ENCODE measurements at regions not wholly inside any gene's neighbourhood (a gene's known extent, or its start where the extent isn't known, plus 50 kb on each side); places are given as distances from the start of the nearest gene placed in this dataset.

GRCh38 chr7:33790746-33791145 is 114.6 kb upstream of the BMPER start:
- Mint-ChIP-seq H3K36me3 (ENCODE audit: insufficient read depth, unreplicated experiment) (no peaks in the 10 kb centered on the region), H3K27me3 (ENCODE audit: unreplicated experiment) (peaks cover 32% of the 10 kb centered on the region), H3K9me3 (ENCODE audit: low read depth, unreplicated experiment) (no peaks in the 10 kb centered on the region), H3K27ac (ENCODE audit: unreplicated experiment) (no peak overlapping the region), H3K4me1 (ENCODE audit: low read depth, unreplicated experiment) (no peaks in the 10 kb centered on the region), H3K4me3 (ENCODE audit: low read depth, unreplicated experiment) (no peak overlapping the region)
- CTCF ChIA-PET: no interaction called here
- no TSS peak for BruUV-seq (replicated peaks)
- DNase-seq: no peak
- no peak for TF ChIP-seq CTCF (IDR thresholded peaks at IDR 0.05; ENCODE audit: unreplicated experiment)
- intact Hi-C loops (cut with micrococcal nuclease; ENCODE audit: unreplicated experiment): no loop called here

GRCh38 chr7:33792041-33792440 is 113.3 kb upstream of the BMPER start:
- BruUV-seq (replicated peaks): no TSS peak
- H3K4me3 Mint-ChIP-seq (ENCODE audit: low read depth, unreplicated experiment): no peak overlapping the region
- no peak for TF ChIP-seq CTCF (IDR thresholded peaks at IDR 0.05; ENCODE audit: unreplicated experiment)
- H3K36me3 Mint-ChIP-seq (ENCODE audit: insufficient read depth, unreplicated experiment): no peaks in the 10 kb centered on the region
- CTCF ChIA-PET: interaction anchor here (0.6 kb wide), 1 partner anchor 104 kb away, joined by 3 read pairs; no protein-coding TSS in a partner anchor
- H3K4me1 Mint-ChIP-seq (ENCODE audit: low read depth, unreplicated experiment): no peaks in the 10 kb centered on the region
- H3K27me3 Mint-ChIP-seq (ENCODE audit: unreplicated experiment): peaks cover 19% of the 10 kb centered on the region
- intact Hi-C loops (cut with micrococcal nuclease; ENCODE audit: unreplicated experiment): no loop called here
- DNase-seq: no peak
- no peaks in the 10 kb centered on the region for H3K9me3 Mint-ChIP-seq (ENCODE audit: low read depth, unreplicated experiment)
- H3K27ac Mint-ChIP-seq (ENCODE audit: unreplicated experiment): no peak overlapping the region

- Mint-ChIP-seq H3K27me3 (ENCODE audit: unreplicated experiment) (peaks cover 17% of the 10 kb centered on the region), H3K36me3 (ENCODE audit: insufficient read depth, unreplicated experiment) (no peaks in the 10 kb centered on the region), H3K4me3 (ENCODE audit: low read depth, unreplicated experiment) (no peak overlapping the region), H3K27ac (ENCODE audit: unreplicated experiment) (no peak overlapping the region), H3K4me1 (ENCODE audit: low read depth, unreplicated experiment) (no peaks in the 10 kb centered on the region), H3K9me3 (ENCODE audit: low read depth, unreplicated experiment) (no peaks in the 10 kb centered on the region)
- BruUV-seq (replicated peaks): no TSS peak
- intact Hi-C loops (cut with micrococcal nuclease; ENCODE audit: unreplicated experiment): no loop called here
- no peak for DNase-seq
- CTCF ChIA-PET: interaction anchor here (0.6 kb wide), 1 partner anchor 103 kb away, joined by 3 read pairs; no protein-coding TSS in a partner anchor
- TF ChIP-seq CTCF (IDR thresholded peaks at IDR 0.05; ENCODE audit: unreplicated experiment): no peak
Measured at GRCh38 chr7:33792547-33793105, 112.7 kb upstream of the BMPER start.

- Mint-ChIP-seq H3K4me3 (ENCODE audit: low read depth, unreplicated experiment) (no peak overlapping the region), H3K27me3 (ENCODE audit: unreplicated experiment) (peaks cover 19% of the 10 kb centered on the region), H3K36me3 (ENCODE audit: insufficient read depth, unreplicated experiment) (no peaks in the 10 kb centered on the region), H3K27ac (ENCODE audit: unreplicated experiment) (no peak overlapping the region), H3K9me3 (ENCODE audit: low read depth, unreplicated experiment) (no peaks in the 10 kb centered on the region), H3K4me1 (ENCODE audit: low read depth, unreplicated experiment) (no peaks in the 10 kb centered on the region)
- BruUV-seq (replicated peaks): no TSS peak
- intact Hi-C loops (cut with micrococcal nuclease; ENCODE audit: unreplicated experiment): loop anchor here (2.0 kb wide), 1 partner anchor 25 kb away; no protein-coding TSS in a partner anchor
- DNase-seq: no peak
- TF ChIP-seq CTCF (IDR thresholded peaks at IDR 0.05; ENCODE audit: unreplicated experiment): no peak
- CTCF ChIA-PET: no interaction called here
Measured at GRCh38 chr7:33793616-33794015, 111.7 kb upstream of the BMPER start.

Data from Calu3 (cell line).